Right lobe of liver (tissue), 4 donors: ENCODE measurements at regions not wholly inside any gene's neighbourhood (a gene's known extent, or its start where the extent isn't known, plus 50 kb on each side); places are given as distances from the start of the nearest gene placed in this dataset.

Experiments
- POLR2A ChIP-seq: fragments of 450-650 bp; IDR thresholded peaks from one replicate; pipeline ENCODE4 v1.6.1; 2017; ENCODE audit warnings: antibody characterized with exemption, mild to moderate bottlenecking
- TF ChIP-seq, protein P1 (sequence below), 4 donors: fragments of 200-600 bp in 3 of 4; fragments of 450-650 bp in 1 of 4; IDR thresholded peaks; one replicate each; pipeline versions ENCODE4 v1.5.1 to v1.8.0; 2016 to 2022; ENCODE audit warnings: antibody characterized with exemption in 4 of 4, mild to moderate bottlenecking in 2 of 4
- donor health status: DM: no; HTN: no; CAD: no.
- donor health status: DM: no; HTN: no; CAD: no.
- donor health status: DM: no; HTN: yes; CAD: no.

DNA sequence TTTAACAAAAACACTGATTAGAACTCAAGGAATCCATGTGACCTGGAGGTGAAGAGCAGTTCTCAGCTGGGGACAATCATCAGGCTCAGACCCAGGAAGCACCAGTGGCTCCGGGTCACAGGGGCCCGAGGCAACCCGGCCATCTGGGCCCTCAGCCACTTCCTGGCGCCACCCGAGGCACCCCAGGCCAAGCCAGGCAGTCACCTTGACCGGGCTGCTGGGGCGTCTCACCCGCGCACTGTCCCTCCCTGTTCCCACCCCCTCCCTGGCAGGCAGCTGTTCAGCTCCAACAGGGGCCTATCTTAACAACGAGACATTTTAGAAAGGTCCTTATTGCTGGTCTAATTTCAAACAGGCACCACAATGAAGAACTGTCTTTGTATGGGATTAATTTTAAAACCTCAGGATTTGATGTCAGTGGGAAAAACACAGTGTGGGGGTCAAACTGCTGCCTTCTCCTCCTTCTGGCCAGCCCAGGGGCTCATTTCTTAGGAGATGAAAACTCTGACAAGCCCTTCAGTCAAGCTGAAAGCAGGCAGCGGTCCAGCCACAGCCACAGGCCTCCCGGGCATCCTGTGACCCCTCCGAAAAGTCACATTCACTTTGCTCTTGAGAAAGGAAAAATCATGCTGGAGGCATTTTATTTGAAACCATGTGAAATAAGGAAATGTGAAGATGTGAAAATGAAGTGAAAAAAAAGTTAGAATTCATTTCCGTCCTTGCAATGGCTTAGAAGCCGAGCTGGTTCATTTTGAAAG lies 83.3 kb downstream of the KCTD15 start:
- TF ChIP-seq, protein P1, sequence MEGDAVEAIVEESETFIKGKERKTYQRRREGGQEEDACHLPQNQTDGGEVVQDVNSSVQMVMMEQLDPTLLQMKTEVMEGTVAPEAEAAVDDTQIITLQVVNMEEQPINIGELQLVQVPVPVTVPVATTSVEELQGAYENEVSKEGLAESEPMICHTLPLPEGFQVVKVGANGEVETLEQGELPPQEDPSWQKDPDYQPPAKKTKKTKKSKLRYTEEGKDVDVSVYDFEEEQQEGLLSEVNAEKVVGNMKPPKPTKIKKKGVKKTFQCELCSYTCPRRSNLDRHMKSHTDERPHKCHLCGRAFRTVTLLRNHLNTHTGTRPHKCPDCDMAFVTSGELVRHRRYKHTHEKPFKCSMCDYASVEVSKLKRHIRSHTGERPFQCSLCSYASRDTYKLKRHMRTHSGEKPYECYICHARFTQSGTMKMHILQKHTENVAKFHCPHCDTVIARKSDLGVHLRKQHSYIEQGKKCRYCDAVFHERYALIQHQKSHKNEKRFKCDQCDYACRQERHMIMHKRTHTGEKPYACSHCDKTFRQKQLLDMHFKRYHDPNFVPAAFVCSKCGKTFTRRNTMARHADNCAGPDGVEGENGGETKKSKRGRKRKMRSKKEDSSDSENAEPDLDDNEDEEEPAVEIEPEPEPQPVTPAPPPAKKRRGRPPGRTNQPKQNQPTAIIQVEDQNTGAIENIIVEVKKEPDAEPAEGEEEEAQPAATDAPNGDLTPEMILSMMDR (IDR thresholded peaks at IDR 0.05) = no peak
- no peak for TF ChIP-seq POLR2A
